Fibroblast of lung (primary cell): ENCODE measurements at regions not wholly inside any gene's neighbourhood (a gene's known extent, or its start where the extent isn't known, plus 50 kb on each side); places are given as distances from the start of the nearest gene placed in this dataset.

Experiments used
- CTCF ChIP-seq, 2 donors: IDR thresholded peaks in 1 of 2; conservative IDR thresholded peaks in 1 of 2; 1 replicate in 1 of 2; 2 replicates in 1 of 2; pipeline ENCODE4 v1.5.1; 2011 to 2012; ENCODE audit warnings: low read length in 2 of 2, control low read depth in 1 of 2, inconsistent platforms in 1 of 2, low read depth in 1 of 2, mild to moderate bottlenecking in 1 of 2
- EZH2 ChIP-seq: IDR thresholded peaks from 2 replicates; pipeline ENCODE4 v1.5.1; 2012; ENCODE audit warnings: low read length, control low read depth, mild to moderate bottlenecking; ENCODE audit errors: missing control alignments

GRCh38 chr4:187357821-187358220 is 634.2 kb upstream of the FAT1 start:
- TF ChIP-seq CTCF (conservative IDR thresholded peaks at IDR 0.05 in 1 of 2, IDR thresholded peaks at IDR 0.05 in 1 of 2; ENCODE audit: low read depth in 1 of 2, low read length in 2 of 2) (no peak), EZH2 (no peak)
